MM.1S (cell line): ENCODE measurements at regions not wholly inside any gene's neighbourhood (a gene's known extent, or its start where the extent isn't known, plus 50 kb on each side); places are given as distances from the start of the nearest gene placed in this dataset.

Experiments used
- DNase-seq: peaks from one replicate; pipeline ENCODE4 v3.0.0-alpha.2; 2015
- H2AFZ ChIP-seq: fragments of 300-600 bp; sonication (generic); 2 replicates; pipeline ENCODE4 v1.6.0; 2016; ENCODE audit warnings: antibody characterized with exemption, low read length
- H3F3A ChIP-seq: fragments of 300-600 bp; sonication (generic); 2 replicates; pipeline ENCODE4 v1.6.1; 2016; ENCODE audit warnings: mild to moderate bottlenecking, antibody characterized with exemption, low read length, moderate library complexity, mixed read lengths; ENCODE audit not compliant: insufficient read depth
- H3K27ac ChIP-seq: fragments of 300-600 bp; sonication (generic); 2 replicates; pipeline ENCODE4 v1.5.1; 2016; ENCODE audit warnings: mild to moderate bottlenecking, low read length
- H3K27me3 ChIP-seq: fragments of 300-600 bp; sonication (generic); replicated peaks from 2 replicates; pipeline ENCODE4 v1.6.0; 2016; ENCODE audit warnings: low read length; ENCODE audit not compliant: insufficient read depth
- H3K36me3 ChIP-seq: fragments of 300-600 bp; sonication (generic); replicated peaks from 2 replicates; pipeline ENCODE4 v1.6.1; 2016; ENCODE audit warnings: mild to moderate bottlenecking, low read length, mixed read lengths; ENCODE audit not compliant: insufficient read depth
- H3K4me1 ChIP-seq: fragments of 300-600 bp; sonication (generic); 2 replicates; pipeline ENCODE4 v1.6.1; 2016; ENCODE audit warnings: low read length, mixed read lengths
- H3K4me2 ChIP-seq: fragments of 300-600 bp; sonication (generic); 2 replicates; pipeline ENCODE4 v1.6.0; 2016; ENCODE audit warnings: low read depth, low read length
- H3K4me3 ChIP-seq: fragments of 300-600 bp; sonication (generic); 2 replicates; pipeline ENCODE4 v1.5.1; 2016; ENCODE audit warnings: low read length, mixed read lengths
- H3K79me2 ChIP-seq: fragments of 300-600 bp; sonication (generic); 2 replicates; pipeline ENCODE4 v1.6.1; 2016; ENCODE audit warnings: mixed run types, low read length, mixed read lengths
- H3K9ac ChIP-seq: fragments of 300-600 bp; sonication (generic); 2 replicates; pipeline ENCODE4 v1.6.1; 2016; ENCODE audit warnings: low read length, mixed read lengths
- H3K9me2 ChIP-seq: fragments of 300-600 bp; sonication (generic); replicated peaks from 2 replicates; pipeline ENCODE4 v1.6.1; 2016; ENCODE audit warnings: mild to moderate bottlenecking, low read length, mixed read lengths; ENCODE audit not compliant: insufficient read depth
- H3K9me3 ChIP-seq: fragments of 300-600 bp; sonication (generic); replicated peaks from 2 replicates; pipeline ENCODE4 v1.6.1; 2016; ENCODE audit warnings: mild to moderate bottlenecking, low read length, mixed read lengths; ENCODE audit not compliant: insufficient read depth
- H4K20me1 ChIP-seq: fragments of 300-600 bp; sonication (generic); 2 replicates; pipeline ENCODE4 v1.6.1; 2016; ENCODE audit warnings: mild to moderate bottlenecking, low read length, moderate library complexity, mixed read lengths; ENCODE audit not compliant: insufficient read depth
- CTCF ChIP-seq: fragments of 300-600 bp; sonication (generic); IDR thresholded peaks from 2 replicates; pipeline ENCODE4 v1.5.1; 2016; ENCODE audit warnings: antibody characterized with exemption, low read length, mixed read lengths
- EZH2 ChIP-seq: fragments of 300-600 bp; sonication (generic); optimal IDR thresholded peaks from 2 replicates; pipeline ENCODE3; 2017; ENCODE audit warnings: low read depth, mild to moderate bottlenecking, antibody characterized with exemption, low read length, mixed read lengths
- EZH2phosphoT487 ChIP-seq: fragments of 300-600 bp; sonication (generic); IDR thresholded peaks from 2 replicates; pipeline ENCODE4 v1.6.1; 2018; ENCODE audit warnings: antibody characterized with exemption, low read length

GRCh38 chr2:33765122-33765521 is 166.0 kb upstream of the FAM98A start:
- Histone ChIP-seq H3K4me2 (no peak overlapping the region), H3K9ac (no peak overlapping the region), H3K9me3 (no peaks in the 10 kb centered on the region), H3K27ac (no peak overlapping the region), H3K4me3 (no peak overlapping the region), H3K27me3 (no peaks in the 10 kb centered on the region), H3K79me2 (no peaks in the 10 kb centered on the region), H3K36me3 (no peaks in the 10 kb centered on the region), H3K4me1 (no peaks in the 10 kb centered on the region), H4K20me1 (no peaks in the 10 kb centered on the region), H3K9me2 (no peaks in the 10 kb centered on the region), H3F3A (no peaks in the 10 kb centered on the region), H2AFZ (no peak overlapping the region)
- TF ChIP-seq CTCF (no peak), EZH2phosphoT487 (no peak), EZH2 (no peak)
- DNase-seq = peak; percentile 48

GRCh38 chr2:33764551-33764950 is 165.5 kb upstream of the FAM98A start:
- Histone ChIP-seq H3K9me2 (no peaks in the 10 kb centered on the region), H3F3A (no peaks in the 10 kb centered on the region), H3K4me1 (no peaks in the 10 kb centered on the region), H3K9me3 (no peaks in the 10 kb centered on the region), H3K4me3 (no peak overlapping the region), H3K9ac (no peak overlapping the region), H3K36me3 (no peaks in the 10 kb centered on the region), H2AFZ (no peak overlapping the region), H3K27me3 (no peaks in the 10 kb centered on the region), H3K79me2 (no peaks in the 10 kb centered on the region), H4K20me1 (no peaks in the 10 kb centered on the region), H3K27ac (no peak overlapping the region), H3K4me2 (no peak overlapping the region)
- no peak for DNase-seq
- no peak for TF ChIP-seq EZH2phosphoT487
- TF ChIP-seq CTCF = no peak
- no peak for TF ChIP-seq EZH2

- Histone ChIP-seq H3K79me2 (no peaks in the 10 kb centered on the region), H3F3A (no peaks in the 10 kb centered on the region), H2AFZ (no peak overlapping the region), H3K9ac (no peak overlapping the region), H3K9me2 (no peaks in the 10 kb centered on the region), H3K4me1 (no peaks in the 10 kb centered on the region), H3K27ac (no peak overlapping the region), H4K20me1 (no peaks in the 10 kb centered on the region), H3K27me3 (no peaks in the 10 kb centered on the region), H3K9me3 (no peaks in the 10 kb centered on the region), H3K4me2 (no peak overlapping the region), H3K36me3 (no peaks in the 10 kb centered on the region), H3K4me3 (no peak overlapping the region)
- no peak for DNase-seq
- TF ChIP-seq CTCF (no peak), EZH2phosphoT487 (no peak), EZH2 (no peak)
Observed at GRCh38 chr2:33763671-33764310, 164.7 kb upstream of the FAM98A start.
